ENCODE measurements at regions not wholly inside any gene's neighbourhood (a gene's known extent, or its start where the extent isn't known, plus 50 kb on each side); places are given as distances from the start of the nearest gene placed in this dataset.

- TF ChIP-seq, protein P1, sequence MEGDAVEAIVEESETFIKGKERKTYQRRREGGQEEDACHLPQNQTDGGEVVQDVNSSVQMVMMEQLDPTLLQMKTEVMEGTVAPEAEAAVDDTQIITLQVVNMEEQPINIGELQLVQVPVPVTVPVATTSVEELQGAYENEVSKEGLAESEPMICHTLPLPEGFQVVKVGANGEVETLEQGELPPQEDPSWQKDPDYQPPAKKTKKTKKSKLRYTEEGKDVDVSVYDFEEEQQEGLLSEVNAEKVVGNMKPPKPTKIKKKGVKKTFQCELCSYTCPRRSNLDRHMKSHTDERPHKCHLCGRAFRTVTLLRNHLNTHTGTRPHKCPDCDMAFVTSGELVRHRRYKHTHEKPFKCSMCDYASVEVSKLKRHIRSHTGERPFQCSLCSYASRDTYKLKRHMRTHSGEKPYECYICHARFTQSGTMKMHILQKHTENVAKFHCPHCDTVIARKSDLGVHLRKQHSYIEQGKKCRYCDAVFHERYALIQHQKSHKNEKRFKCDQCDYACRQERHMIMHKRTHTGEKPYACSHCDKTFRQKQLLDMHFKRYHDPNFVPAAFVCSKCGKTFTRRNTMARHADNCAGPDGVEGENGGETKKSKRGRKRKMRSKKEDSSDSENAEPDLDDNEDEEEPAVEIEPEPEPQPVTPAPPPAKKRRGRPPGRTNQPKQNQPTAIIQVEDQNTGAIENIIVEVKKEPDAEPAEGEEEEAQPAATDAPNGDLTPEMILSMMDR (IDR thresholded peaks at IDR 0.05): no peak
- TF ChIP-seq EZH2 (IDR thresholded peaks at IDR 0.05): no peak
- no peak for TF ChIP-seq EZH2phosphoT487 (IDR thresholded peaks at IDR 0.05)
Observed at GRCh38 chr5:28737682-28738081, 1699.3 kb upstream of the CDH9 start.
